ENCODE measurements at regions not wholly inside any gene's neighbourhood (a gene's known extent, or its start where the extent isn't known, plus 50 kb on each side); places are given as distances from the start of the nearest gene placed in this dataset.

- WGBS, 5 donors: 34 to 100% (median 97%) methylated on average over 1 of the region's 1 CpG
- no peak overlapping the region for H3K27ac ChIP-seq
- H3K27me3 ChIP-seq: no peaks in the 10 kb centered on the region
- no peak for DNase-seq
- no peaks in the 10 kb centered on the region for H3K36me3 ChIP-seq
- peaks cover 0 to 26% (median 3%) of the 10 kb centered on the region in 4 donors for H3K4me1 ChIP-seq
- intact Hi-C loops (cut with DNase I; ENCODE audit: low total_unique reads): no loop called here
- no peak overlapping the region for H3K4me3 ChIP-seq
- no peaks in the 10 kb centered on the region for H3K9me3 ChIP-seq
- TF ChIP-seq EP300 (IDR thresholded peaks at IDR 0.05): no peak
- TF ChIP-seq CTCF (IDR thresholded peaks at IDR 0.05): no peak
- no peak for TF ChIP-seq POLR2AphosphoS5 (IDR thresholded peaks at IDR 0.05)
Measured at GRCh38 chr6:15947436-15947835, 181.4 kb upstream of the MYLIP start.

- Histone ChIP-seq H3K36me3 (no peaks in the 10 kb centered on the region), H3K27me3 (no peaks in the 10 kb centered on the region), H3K9me3 (no peaks in the 10 kb centered on the region), H3K27ac (no peak overlapping the region), H3K4me3 (no peak overlapping the region), H3K4me1 (peaks cover 0 to 23% (median 2%) of the 10 kb centered on the region in 4 donors)
- 67 to 92% (median 85%) methylated on average over 4 of the region's 4 CpGs for WGBS, 5 donors
- DNase-seq: no peak
- intact Hi-C loops (cut with DNase I; ENCODE audit: low total_unique reads): no loop called here
- TF ChIP-seq EP300 (IDR thresholded peaks at IDR 0.05) (no peak), POLR2AphosphoS5 (IDR thresholded peaks at IDR 0.05) (no peak), CTCF (IDR thresholded peaks at IDR 0.05) (no peak), POLR2A (IDR thresholded peaks at IDR 0.05) (no peak)
Measured at GRCh38 chr6:15946701-15947385, 182.0 kb upstream of the MYLIP start.

GRCh38 chr6:15945593-15946159, 183.2 kb upstream of the MYLIP start:
- WGBS, 5 donors: 61 to 68% (median 65%) methylated on average over 2 of the region's 2 CpGs
- no peak for DNase-seq
- intact Hi-C loops (cut with DNase I; ENCODE audit: low total_unique reads): no loop called here
- Histone ChIP-seq H3K27me3 (no peaks in the 10 kb centered on the region), H3K9me3 (no peaks in the 10 kb centered on the region), H3K4me1 (peaks cover 0 to 20% (median 0%) of the 10 kb centered on the region in 4 donors), H3K4me3 (no peak overlapping the region), H3K36me3 (no peaks in the 10 kb centered on the region), H3K27ac (no peak overlapping the region)
- TF ChIP-seq CTCF (IDR thresholded peaks at IDR 0.05): no peak
- TF ChIP-seq EP300 (IDR thresholded peaks at IDR 0.05): no peak
- no peak for TF ChIP-seq POLR2AphosphoS5 (IDR thresholded peaks at IDR 0.05)
- no peak for TF ChIP-seq POLR2A (IDR thresholded peaks at IDR 0.05)

GRCh38 chr6:15943423-15943822, 185.5 kb upstream of the MYLIP start:
- TF ChIP-seq EP300 (IDR thresholded peaks at IDR 0.05): no peak
- TF ChIP-seq POLR2A (IDR thresholded peaks at IDR 0.05): no peak
- no peak for TF ChIP-seq POLR2AphosphoS5 (IDR thresholded peaks at IDR 0.05)
- no peak for TF ChIP-seq CTCF (IDR thresholded peaks at IDR 0.05)
- H3K4me1 ChIP-seq: peaks cover 0 to under 1% (median 0%) of the 10 kb centered on the region in 4 donors
- H3K27ac ChIP-seq: no peak overlapping the region
- 82 to 94% (median 90%) methylated on average over 4 of the region's 4 CpGs for WGBS, 5 donors
- no peak for DNase-seq
- H3K27me3 ChIP-seq: no peaks in the 10 kb centered on the region
- no peaks in the 10 kb centered on the region for H3K9me3 ChIP-seq
- no peaks in the 10 kb centered on the region for H3K36me3 ChIP-seq
- no peak overlapping the region for H3K4me3 ChIP-seq
- intact Hi-C loops (cut with DNase I; ENCODE audit: low total_unique reads): no loop called here

Data from stomach (tissue), 8 donors.